ENCODE measurements at regions not wholly inside any gene's neighbourhood (a gene's known extent, or its start where the extent isn't known, plus 50 kb on each side); places are given as distances from the start of the nearest gene placed in this dataset.

DNA sequence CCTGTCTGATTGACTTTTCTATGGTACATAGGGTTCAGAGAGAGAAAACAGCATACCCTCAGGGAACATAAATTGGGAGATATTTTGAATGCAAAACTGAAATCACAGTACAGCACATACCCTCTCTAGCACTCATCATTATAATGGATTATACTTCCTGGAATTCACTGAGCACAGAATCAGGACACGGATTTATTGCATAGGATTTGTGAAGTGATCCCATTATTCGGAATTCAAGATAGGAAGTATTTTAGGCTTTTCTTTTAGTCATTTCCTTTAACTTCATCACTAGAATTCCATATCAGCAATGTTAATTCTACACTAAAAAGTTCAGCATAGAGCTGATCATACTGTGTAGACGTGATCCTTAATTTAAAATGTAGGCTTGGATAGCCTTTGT, 407.0 kb downstream of the PID1 start:
- DNase-seq (ENCODE audit: low spot score): no peak

- no peak for DNase-seq (ENCODE audit: low spot score)
Observed at GRCh38 chr2:228860601-228861285, 410.3 kb downstream of the PID1 start.

GRCh38 chr2:228853151-228853550, 417.9 kb downstream of the PID1 start:
- DNase-seq (ENCODE audit: low spot score): no peak

DNA sequence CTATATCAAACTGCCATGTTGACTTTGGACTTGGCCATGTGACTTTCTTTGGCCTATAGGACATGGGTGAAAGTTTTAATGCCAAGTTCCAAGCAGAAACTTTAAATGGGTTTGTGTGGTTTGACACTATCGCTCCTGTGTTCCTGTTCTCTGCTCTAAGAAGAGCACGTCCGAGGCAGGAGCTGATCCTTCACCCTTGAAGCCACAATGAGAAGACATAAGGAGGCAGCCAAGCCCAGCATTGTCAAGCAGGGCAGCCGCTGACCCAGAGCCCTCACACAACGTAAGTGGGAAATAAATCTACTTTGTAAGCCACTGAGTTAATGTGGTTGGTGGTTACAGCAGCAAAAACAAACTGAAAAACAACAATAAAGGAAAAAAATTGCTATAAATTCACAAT, 422.4 kb downstream of the PID1 start:
- DNase-seq (ENCODE audit: low spot score): no peak

DNA sequence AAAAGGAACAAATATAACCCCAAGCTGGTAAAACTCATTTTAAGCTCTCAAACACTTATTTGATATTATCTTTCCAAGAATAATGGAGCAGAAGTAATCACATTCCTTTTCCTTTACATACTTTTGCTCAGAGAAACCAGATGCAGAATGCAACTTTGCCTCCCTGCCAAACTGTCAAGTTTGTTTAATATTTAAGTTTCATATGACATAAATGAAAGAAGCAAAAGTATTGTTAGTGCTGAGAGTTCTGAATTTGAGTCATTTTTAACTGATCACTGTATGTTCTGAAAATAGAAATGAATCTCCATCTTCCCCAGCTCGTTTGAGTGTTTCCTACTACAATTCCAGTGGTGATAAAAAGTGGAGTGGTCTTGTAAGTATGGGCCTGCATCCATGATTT, 423.4 kb downstream of the PID1 start:
- DNase-seq (ENCODE audit: low spot score): no peak

GRCh38 chr2:228846161-228846560, 424.9 kb downstream of the PID1 start:
- DNase-seq (ENCODE audit: low spot score): no peak

GRCh38 chr2:228845162-228845925, 425.7 kb downstream of the PID1 start:
- no peak for DNase-seq (ENCODE audit: low spot score)

- no peak for DNase-seq (ENCODE audit: low spot score)
Observed at GRCh38 chr2:228841877-228842276, 429.2 kb downstream of the PID1 start.

DNA sequence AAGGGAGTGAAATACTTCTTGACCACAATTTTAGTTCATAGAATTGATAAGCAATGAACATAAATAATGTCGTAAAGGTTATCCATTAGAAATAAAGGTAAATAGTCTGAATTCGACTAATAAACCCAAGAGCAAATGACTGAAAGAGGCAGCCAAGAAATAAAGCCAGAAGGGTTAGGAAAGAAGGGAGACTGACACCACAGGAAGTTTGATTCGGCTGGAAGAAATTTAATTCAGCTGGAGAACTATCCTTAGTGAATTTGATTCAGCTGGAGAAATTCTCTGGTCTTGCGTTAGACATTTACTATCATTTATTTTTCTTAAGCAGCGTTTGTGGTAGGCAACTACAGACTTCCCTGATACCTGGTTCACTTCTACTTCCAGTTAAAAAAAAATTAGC, 429.6 kb downstream of the PID1 start:
- no peak for DNase-seq (ENCODE audit: low spot score)

- DNase-seq (ENCODE audit: low spot score): no peak
Observed at GRCh38 chr2:228840743-228841114, 430.4 kb downstream of the PID1 start.

DNA sequence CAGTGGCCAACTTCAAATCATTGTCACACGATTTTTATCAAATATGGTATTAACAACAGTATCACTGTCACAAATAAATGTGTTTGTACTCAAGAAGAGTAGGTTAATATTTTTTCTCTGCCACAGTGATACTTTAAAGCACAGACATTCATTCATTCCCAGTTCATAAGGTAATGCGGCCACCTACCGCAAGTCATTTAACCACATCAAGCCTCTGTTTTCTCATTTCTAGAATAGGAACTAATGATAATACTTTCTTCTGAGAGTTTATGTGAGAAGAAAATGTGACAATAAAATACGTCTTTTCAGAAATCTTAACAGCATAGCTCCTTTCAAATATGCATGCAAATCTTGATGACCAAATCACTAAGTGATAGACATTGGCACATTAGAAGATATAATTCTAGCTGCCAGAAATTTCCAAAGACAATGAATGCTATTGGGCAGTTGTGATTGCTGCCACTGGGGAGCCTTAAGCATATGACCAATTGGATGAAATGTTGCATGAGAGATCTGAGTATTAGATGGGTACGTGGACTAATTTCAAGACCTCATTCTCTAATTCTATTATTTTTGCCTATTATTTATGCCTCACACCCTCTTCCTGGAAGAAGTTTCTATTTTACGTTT, 430.9 kb downstream of the PID1 start:
- no peak for DNase-seq (ENCODE audit: low spot score)

- DNase-seq (ENCODE audit: low spot score): no peak
Observed at GRCh38 chr2:228839421-228839876, 431.6 kb downstream of the PID1 start.

- DNase-seq (ENCODE audit: low spot score): no peak
Observed at GRCh38 chr2:228838819-228839218, 432.3 kb downstream of the PID1 start.

GRCh38 chr2:228828397-228828796, 442.7 kb downstream of the PID1 start:
- no peak for DNase-seq (ENCODE audit: low spot score)

- DNase-seq (ENCODE audit: low spot score): no peak
Observed at GRCh38 chr2:228827056-228827700, 443.9 kb downstream of the PID1 start.

GRCh38 chr2:228819701-228820100, 451.4 kb downstream of the PID1 start:
- DNase-seq (ENCODE audit: low spot score): no peak

GRCh38 chr2:228802181-228803071, 468.7 kb downstream of the PID1 start:
- DNase-seq (ENCODE audit: low spot score): no peak

- no peak for DNase-seq (ENCODE audit: low spot score)
Observed at GRCh38 chr2:228801451-228801850, 469.6 kb downstream of the PID1 start.

DNA sequence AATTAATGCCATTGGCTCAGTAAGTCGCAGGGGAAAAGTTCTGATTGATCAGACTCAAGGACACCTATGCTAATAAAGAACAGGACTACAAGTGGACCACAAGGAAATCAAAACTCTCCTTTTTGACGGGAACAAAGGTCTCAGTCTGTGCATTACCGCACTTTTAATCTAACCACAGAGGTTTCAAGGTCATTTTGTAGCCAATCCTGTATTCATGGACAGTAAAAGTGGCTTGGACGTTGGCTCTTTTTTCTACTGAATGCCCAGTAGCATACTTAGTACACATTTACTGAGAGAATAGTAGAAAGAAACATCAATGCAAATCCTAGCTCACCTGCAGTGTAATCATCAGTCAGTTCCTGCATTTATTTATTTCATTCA, 471.9 kb downstream of the PID1 start:
- no peak for DNase-seq (ENCODE audit: low spot score)

DNA sequence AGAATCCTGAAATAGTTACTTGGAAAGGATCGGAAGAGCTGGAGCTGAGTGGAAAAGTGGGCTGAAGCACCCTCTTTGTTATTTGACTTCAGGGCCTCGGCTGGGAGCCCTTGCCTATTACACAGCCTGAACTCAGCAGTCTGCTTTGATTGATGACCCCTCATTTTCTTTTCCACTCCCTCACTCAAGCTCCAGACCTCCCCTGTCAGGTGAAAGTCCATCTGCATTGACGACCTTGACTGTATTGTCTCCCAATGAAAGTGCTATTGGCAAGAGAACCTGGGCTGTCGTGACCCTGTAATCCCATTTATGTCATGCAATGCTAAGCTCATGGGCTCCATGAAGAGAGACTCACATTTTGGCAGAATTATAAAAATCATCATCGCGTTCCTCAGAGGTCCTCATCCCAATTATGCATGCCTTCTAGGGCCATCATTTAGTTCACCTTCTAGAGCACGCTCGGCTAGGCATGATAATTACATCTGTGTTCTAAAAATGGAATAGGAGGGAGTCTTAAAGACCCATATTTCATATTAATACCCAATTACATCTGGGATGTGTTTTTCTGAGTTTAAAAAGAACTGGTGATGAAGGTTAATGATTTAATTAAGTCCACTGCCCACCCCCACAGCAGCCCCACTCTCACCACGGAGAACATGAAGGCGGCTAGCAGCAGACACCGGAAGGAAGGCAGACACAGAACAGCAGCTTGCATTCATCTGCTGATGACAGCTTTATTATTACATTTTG, 472.5 kb downstream of the PID1 start:
- DNase-seq (ENCODE audit: low spot score): no peak

- no peak for DNase-seq (ENCODE audit: low spot score)
Observed at GRCh38 chr2:228796386-228796785, 474.7 kb downstream of the PID1 start.
